Lower leg skin (tissue), 3 donors: ENCODE measurements at regions not wholly inside any gene's neighbourhood (a gene's known extent, or its start where the extent isn't known, plus 50 kb on each side); places are given as distances from the start of the nearest gene placed in this dataset.

Source experiments
- POLR2A ChIP-seq, 2 donors: fragments of 450-650 bp; IDR thresholded peaks; one replicate each; pipeline ENCODE4 v1.6.1; 2016 to 2017; ENCODE audit warnings: antibody characterized with exemption in 2 of 2, mild to moderate bottlenecking in 1 of 2, moderate library complexity in 1 of 2
- TF ChIP-seq, protein P1 (sequence below), 3 donors: fragments of 450-650 bp; IDR thresholded peaks; one replicate each; pipeline ENCODE4 v1.5.1; 2016; ENCODE audit warnings: antibody characterized with exemption in 3 of 3, mild to moderate bottlenecking in 3 of 3, moderate library complexity in 2 of 3

DNA sequence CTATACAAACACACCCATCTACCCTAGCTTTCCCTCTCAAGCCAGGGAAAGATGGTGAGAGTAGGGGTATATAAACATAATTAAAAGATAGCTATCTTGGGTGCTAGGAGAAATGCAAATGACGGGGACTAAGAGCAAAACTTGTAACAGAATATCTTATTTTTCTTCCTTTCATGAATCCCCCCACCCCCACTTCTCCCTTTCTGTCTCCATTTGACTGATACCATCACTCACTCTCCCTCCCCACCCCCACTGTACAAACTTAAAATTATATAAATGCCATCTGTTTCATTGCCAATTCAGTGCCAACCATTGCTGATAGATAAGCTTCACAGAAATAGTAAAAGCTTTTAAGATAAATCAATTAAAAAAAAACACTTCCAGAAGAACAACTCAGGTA, 268.6 kb downstream of the SLC6A15 start:
- TF ChIP-seq, protein P1, sequence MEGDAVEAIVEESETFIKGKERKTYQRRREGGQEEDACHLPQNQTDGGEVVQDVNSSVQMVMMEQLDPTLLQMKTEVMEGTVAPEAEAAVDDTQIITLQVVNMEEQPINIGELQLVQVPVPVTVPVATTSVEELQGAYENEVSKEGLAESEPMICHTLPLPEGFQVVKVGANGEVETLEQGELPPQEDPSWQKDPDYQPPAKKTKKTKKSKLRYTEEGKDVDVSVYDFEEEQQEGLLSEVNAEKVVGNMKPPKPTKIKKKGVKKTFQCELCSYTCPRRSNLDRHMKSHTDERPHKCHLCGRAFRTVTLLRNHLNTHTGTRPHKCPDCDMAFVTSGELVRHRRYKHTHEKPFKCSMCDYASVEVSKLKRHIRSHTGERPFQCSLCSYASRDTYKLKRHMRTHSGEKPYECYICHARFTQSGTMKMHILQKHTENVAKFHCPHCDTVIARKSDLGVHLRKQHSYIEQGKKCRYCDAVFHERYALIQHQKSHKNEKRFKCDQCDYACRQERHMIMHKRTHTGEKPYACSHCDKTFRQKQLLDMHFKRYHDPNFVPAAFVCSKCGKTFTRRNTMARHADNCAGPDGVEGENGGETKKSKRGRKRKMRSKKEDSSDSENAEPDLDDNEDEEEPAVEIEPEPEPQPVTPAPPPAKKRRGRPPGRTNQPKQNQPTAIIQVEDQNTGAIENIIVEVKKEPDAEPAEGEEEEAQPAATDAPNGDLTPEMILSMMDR (IDR thresholded peaks at IDR 0.05): no peak
- TF ChIP-seq POLR2A (IDR thresholded peaks at IDR 0.05): no peak
